HEK293 (cell line): ENCODE measurements at regions not wholly inside any gene's neighbourhood (a gene's known extent, or its start where the extent isn't known, plus 50 kb on each side); places are given as distances from the start of the nearest gene placed in this dataset.

Experiments
- CTCF ChIA-PET: fragments of 350-600 bp; formaldehyde crosslinking; extraction: SDS; loops from one replicate; lab custom pipeline; 2021; ENCODE audit warnings: antibody characterized with exemption; lab: Yijun Ruan, JAX
- POLR2A ChIA-PET: fragments of 300-600 bp; formaldehyde crosslinking; extraction: SDS; loops from one replicate; lab custom pipeline; 2020; ENCODE audit warnings: antibody characterized with exemption, inconsistent platforms; lab: Yijun Ruan, JAX
- H3K27ac ChIP-seq: fragments of 200-500 bp; sonication (Bioruptor generic); 2 replicates; pipeline ENCODE4 v1.5.1; 2014; ENCODE audit warnings: low read depth, low read length, control low read depth, inconsistent platforms; ENCODE audit errors: extremely low read depth
- H3K36me3 ChIP-seq, 2 experiments: fragments of 200-500 bp in 1 of 2; sonication (Bioruptor generic) in 1 of 2; 1 replicate in 1 of 2; 2 replicates in 1 of 2; pipeline ENCODE4 v1.5.1; 2014 to 2017; ENCODE audit warnings: inconsistent platforms in 2 of 2, low read length in 2 of 2; ENCODE audit not compliant: control insufficient read depth in 2 of 2, insufficient read depth in 1 of 2
- H3K4me1 ChIP-seq: fragments of 200-500 bp; sonication (Bioruptor generic); 2 replicates; pipeline ENCODE4 v1.5.1; 2014; ENCODE audit warnings: mild to moderate bottlenecking, low read length, inconsistent platforms; ENCODE audit not compliant: control insufficient read depth, insufficient read depth
- H3K4me3 ChIP-seq: 2 replicates; pipeline ENCODE4 v1.5.1; 2011; ENCODE audit warnings: low read depth, mild to moderate bottlenecking, control low read depth, low read length, moderate library complexity
- H3K9me3 ChIP-seq: fragments of 200-500 bp; sonication (Bioruptor generic); 2 replicates; pipeline ENCODE4 v1.5.1; 2014; ENCODE audit warnings: low read depth, low read length, inconsistent platforms; ENCODE audit not compliant: control insufficient read depth, insufficient read depth
- BCL11B ChIP-seq: fragments of 450-650 bp; formaldehyde crosslinking; IDR thresholded peaks from 2 replicates; pipeline ENCODE4 v1.5.1; 2016; ENCODE audit warnings: low read depth, missing biosample characterization, missing genetic modification characterization
- HOXC10 ChIP-seq: sonication (generic); formaldehyde crosslinking; IDR thresholded peaks from 2 replicates; pipeline ENCODE4 v1.8.1; 2023; ENCODE audit warnings: mild to moderate bottlenecking, missing genetic modification reagents
- HOXD13 ChIP-seq: sonication (generic); formaldehyde crosslinking; IDR thresholded peaks from 2 replicates; pipeline ENCODE4 v1.8.0; 2022; ENCODE audit warnings: missing genetic modification reagents, borderline replicate concordance
- TCF7L2 ChIP-seq: IDR thresholded peaks from 2 replicates; pipeline ENCODE4 v1.6.1; 2011; ENCODE audit warnings: low read depth, mild to moderate bottlenecking, inconsistent platforms, low read length, moderate library complexity, borderline replicate concordance
- ZFP3 ChIP-seq: fragments of 450-650 bp; formaldehyde crosslinking; IDR thresholded peaks from 2 replicates; pipeline ENCODE4 v1.5.1; 2016; ENCODE audit warnings: low read depth, missing biosample characterization, missing genetic modification characterization
- ZFP69B ChIP-seq: fragments of 450-650 bp; formaldehyde crosslinking; IDR thresholded peaks from 2 replicates; pipeline ENCODE4 v1.5.1; 2016; ENCODE audit warnings: missing biosample characterization, missing genetic modification characterization
- ZNF140 ChIP-seq: fragments of 450-650 bp; formaldehyde crosslinking; IDR thresholded peaks from 2 replicates; pipeline ENCODE4 v1.5.1; 2016; ENCODE audit warnings: missing biosample characterization, missing genetic modification characterization
- ZNF366 ChIP-seq: fragments of 450-650 bp; formaldehyde crosslinking; conservative IDR thresholded peaks from 2 replicates; pipeline ENCODE4 v1.5.1; 2016; ENCODE audit warnings: missing biosample characterization, missing genetic modification characterization
- ZNF629 ChIP-seq: fragments of 450-650 bp; formaldehyde crosslinking; IDR thresholded peaks from 2 replicates; pipeline ENCODE4 v1.5.1; 2017; ENCODE audit warnings: missing biosample characterization, missing genetic modification characterization
- ZNF76 ChIP-seq: fragments of 450-650 bp; formaldehyde crosslinking; IDR thresholded peaks from 2 replicates; pipeline ENCODE4; 2016; ENCODE audit warnings: low read depth, missing biosample characterization, missing genetic modification characterization, borderline replicate concordance
- ZNF777 ChIP-seq: fragments of 450-650 bp; formaldehyde crosslinking; IDR thresholded peaks from 2 replicates; pipeline ENCODE4 v1.5.1; 2017; ENCODE audit warnings: missing biosample characterization, missing genetic modification characterization, borderline replicate concordance
- ZNF837 ChIP-seq: fragments of 450-650 bp; formaldehyde crosslinking; IDR thresholded peaks from 2 replicates; pipeline ENCODE4 v1.5.1; 2016; ENCODE audit warnings: missing biosample characterization, missing genetic modification characterization
- ZSCAN30 ChIP-seq: fragments of 450-650 bp; IDR thresholded peaks from 2 replicates; pipeline ENCODE4 v1.5.1; 2018; ENCODE audit warnings: missing biosample characterization, mild to moderate bottlenecking, missing genetic modification characterization, moderate library complexity
- TF ChIP-seq, protein P1 (sequence below): fragments of 450-650 bp; formaldehyde crosslinking; IDR thresholded peaks from 2 replicates; pipeline ENCODE4 v1.5.1; 2016; ENCODE audit warnings: missing biosample characterization, missing genetic modification characterization
- TF ChIP-seq, protein P2 (sequence below): fragments of 450-650 bp; formaldehyde crosslinking; IDR thresholded peaks from 2 replicates; pipeline ENCODE4 v1.5.1; 2017; ENCODE audit warnings: missing biosample characterization, missing genetic modification characterization
- TF ChIP-seq, protein P3 (sequence below): fragments of 450-650 bp; formaldehyde crosslinking; IDR thresholded peaks from 2 replicates; pipeline ENCODE4 v1.5.1; 2016; ENCODE audit warnings: missing biosample characterization, missing genetic modification characterization, borderline replicate concordance
- TF ChIP-seq, protein P4 (sequence below): fragments of 450-650 bp; formaldehyde crosslinking; IDR thresholded peaks from 2 replicates; pipeline ENCODE4 v1.5.1; 2016; ENCODE audit warnings: missing biosample characterization, missing genetic modification characterization
- TF ChIP-seq, protein P5 (sequence below): fragments of 450-650 bp; formaldehyde crosslinking; IDR thresholded peaks from 2 replicates; pipeline ENCODE4 v1.5.1; 2016; ENCODE audit warnings: missing biosample characterization, missing genetic modification characterization
- TF ChIP-seq, protein P6 (sequence below): fragments of 450-650 bp; formaldehyde crosslinking; IDR thresholded peaks from 2 replicates; pipeline ENCODE4 v1.5.1; 2016; ENCODE audit warnings: missing biosample characterization, missing genetic modification characterization
- TF ChIP-seq, protein P7 (sequence below): fragments of 450-650 bp; formaldehyde crosslinking; IDR thresholded peaks from 2 replicates; pipeline ENCODE4 v1.5.1; 2016; ENCODE audit warnings: missing biosample characterization, missing genetic modification characterization

DNA sequence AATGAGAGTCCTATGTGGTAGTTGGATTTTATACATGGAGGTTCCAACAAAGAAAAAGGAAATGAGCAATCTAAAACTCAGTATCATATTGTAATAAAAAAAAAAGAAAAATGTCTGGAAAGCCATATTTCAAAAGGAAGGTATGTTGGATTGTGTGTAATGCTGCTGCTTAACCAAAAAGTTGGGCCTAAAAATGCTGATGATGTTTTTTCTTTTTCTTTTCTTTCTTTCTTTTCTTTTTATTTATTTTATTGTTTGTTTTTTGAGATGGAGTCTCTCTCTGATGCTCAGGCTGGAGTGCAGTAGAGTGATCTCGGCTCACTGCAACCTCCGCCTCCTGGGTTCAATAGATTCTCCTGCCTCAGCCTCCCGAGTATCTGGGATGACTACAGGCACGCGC lies 1424.0 kb upstream of the CDH6 start (continued):
- TF ChIP-seq, protein P1, sequence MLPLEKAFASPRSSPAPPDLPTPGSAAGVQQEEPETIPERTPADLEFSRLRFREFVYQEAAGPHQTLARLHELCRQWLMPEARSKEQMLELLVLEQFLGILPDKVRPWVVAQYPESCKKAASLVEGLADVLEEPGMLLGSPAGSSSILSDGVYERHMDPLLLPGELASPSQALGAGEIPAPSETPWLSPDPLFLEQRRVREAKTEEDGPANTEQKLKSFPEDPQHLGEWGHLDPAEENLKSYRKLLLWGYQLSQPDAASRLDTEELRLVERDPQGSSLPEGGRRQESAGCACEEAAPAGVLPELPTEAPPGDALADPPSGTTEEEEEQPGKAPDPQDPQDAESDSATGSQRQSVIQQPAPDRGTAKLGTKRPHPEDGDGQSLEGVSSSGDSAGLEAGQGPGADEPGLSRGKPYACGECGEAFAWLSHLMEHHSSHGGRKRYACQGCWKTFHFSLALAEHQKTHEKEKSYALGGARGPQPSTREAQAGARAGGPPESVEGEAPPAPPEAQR (tag by site-specific recombination): no peak
- TF ChIP-seq, protein P2, sequence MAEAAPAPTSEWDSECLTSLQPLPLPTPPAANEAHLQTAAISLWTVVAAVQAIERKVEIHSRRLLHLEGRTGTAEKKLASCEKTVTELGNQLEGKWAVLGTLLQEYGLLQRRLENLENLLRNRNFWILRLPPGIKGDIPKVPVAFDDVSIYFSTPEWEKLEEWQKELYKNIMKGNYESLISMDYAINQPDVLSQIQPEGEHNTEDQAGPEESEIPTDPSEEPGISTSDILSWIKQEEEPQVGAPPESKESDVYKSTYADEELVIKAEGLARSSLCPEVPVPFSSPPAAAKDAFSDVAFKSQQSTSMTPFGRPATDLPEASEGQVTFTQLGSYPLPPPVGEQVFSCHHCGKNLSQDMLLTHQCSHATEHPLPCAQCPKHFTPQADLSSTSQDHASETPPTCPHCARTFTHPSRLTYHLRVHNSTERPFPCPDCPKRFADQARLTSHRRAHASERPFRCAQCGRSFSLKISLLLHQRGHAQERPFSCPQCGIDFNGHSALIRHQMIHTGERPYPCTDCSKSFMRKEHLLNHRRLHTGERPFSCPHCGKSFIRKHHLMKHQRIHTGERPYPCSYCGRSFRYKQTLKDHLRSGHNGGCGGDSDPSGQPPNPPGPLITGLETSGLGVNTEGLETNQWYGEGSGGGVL (tag by site-specific recombination): no peak
- TF ChIP-seq, protein P3, sequence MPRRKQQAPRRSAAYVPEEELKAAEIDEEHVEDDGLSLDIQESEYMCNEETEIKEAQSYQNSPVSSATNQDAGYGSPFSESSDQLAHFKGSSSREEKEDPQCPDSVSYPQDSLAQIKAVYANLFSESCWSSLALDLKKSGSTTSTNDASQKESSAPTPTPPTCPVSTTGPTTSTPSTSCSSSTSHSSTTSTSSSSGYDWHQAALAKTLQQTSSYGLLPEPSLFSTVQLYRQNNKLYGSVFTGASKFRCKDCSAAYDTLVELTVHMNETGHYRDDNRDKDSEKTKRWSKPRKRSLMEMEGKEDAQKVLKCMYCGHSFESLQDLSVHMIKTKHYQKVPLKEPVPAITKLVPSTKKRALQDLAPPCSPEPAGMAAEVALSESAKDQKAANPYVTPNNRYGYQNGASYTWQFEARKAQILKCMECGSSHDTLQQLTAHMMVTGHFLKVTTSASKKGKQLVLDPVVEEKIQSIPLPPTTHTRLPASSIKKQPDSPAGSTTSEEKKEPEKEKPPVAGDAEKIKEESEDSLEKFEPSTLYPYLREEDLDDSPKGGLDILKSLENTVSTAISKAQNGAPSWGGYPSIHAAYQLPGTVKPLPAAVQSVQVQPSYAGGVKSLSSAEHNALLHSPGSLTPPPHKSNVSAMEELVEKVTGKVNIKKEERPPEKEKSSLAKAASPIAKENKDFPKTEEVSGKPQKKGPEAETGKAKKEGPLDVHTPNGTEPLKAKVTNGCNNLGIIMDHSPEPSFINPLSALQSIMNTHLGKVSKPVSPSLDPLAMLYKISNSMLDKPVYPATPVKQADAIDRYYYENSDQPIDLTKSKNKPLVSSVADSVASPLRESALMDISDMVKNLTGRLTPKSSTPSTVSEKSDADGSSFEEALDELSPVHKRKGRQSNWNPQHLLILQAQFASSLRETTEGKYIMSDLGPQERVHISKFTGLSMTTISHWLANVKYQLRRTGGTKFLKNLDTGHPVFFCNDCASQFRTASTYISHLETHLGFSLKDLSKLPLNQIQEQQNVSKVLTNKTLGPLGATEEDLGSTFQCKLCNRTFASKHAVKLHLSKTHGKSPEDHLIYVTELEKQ: no peak

DNA sequence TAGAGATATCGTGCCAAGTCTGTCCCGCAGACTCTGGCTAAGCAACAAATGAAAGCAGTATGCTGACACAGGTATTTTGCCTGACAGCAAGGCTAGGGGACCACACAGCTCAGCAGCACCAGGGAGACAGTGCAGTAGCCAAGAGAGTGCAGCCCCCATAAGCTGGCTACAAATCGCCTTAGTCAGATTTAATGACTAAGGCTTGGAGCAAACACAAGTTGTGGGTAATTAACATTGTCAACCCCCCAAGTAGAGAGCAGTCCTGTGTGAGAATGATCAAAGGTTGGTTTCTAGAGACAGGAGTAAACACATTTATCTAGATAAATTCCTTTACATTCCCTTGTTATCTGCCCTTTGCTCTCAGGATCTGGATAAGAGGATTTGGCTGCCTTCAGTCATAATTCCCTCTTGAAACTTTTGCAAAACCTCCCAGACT lies 1434.5 kb upstream of the CDH6 start:
- Histone ChIP-seq H3K27ac (no peak overlapping the region), H3K9me3 (no peaks in the 10 kb centered on the region), H3K4me3 (no peak overlapping the region), H3K36me3 (no peaks in the 10 kb centered on the region), H3K4me1 (no peaks in the 10 kb centered on the region)
- ChIA-PET POLR2A (no interaction called here), CTCF (no interaction called here)
- TF ChIP-seq, protein P4, sequence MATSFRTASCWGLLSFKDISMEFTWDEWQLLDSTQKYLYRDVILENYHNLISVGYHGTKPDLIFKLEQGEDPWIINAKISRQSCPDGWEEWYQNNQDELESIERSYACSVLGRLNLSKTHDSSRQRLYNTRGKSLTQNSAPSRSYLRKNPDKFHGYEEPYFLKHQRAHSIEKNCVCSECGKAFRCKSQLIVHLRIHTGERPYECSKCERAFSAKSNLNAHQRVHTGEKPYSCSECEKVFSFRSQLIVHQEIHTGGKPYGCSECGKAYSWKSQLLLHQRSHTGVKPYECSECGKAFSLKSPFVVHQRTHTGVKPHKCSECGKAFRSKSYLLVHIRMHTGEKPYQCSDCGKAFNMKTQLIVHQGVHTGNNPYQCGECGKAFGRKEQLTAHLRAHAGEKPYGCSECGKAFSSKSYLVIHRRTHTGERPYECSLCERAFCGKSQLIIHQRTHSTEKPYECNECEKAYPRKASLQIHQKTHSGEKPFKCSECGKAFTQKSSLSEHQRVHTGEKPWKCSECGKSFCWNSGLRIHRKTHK (tag by site-specific recombination): no peak
- no peak for TF ChIP-seq ZNF837 (tag by site-specific recombination)
- no peak for TF ChIP-seq TCF7L2
- TF ChIP-seq, protein P5, sequence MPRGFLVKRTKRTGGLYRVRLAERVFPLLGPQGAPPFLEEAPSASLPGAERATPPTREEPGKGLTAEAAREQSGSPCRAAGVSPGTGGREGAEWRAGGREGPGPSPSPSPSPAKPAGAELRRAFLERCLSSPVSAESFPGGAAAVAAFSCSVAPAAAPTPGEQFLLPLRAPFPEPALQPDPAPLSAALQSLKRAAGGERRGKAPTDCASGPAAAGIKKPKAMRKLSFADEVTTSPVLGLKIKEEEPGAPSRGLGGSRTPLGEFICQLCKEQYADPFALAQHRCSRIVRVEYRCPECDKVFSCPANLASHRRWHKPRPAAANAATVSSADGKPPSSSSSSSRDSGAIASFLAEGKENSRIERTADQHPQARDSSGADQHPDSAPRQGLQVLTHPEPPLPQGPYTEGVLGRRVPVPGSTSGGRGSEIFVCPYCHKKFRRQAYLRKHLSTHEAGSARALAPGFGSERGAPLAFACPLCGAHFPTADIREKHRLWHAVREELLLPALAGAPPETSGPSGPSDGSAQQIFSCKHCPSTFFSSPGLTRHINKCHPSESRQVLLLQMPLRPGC (tag by site-specific recombination): no peak
- no peak for TF ChIP-seq ZNF366
- TF ChIP-seq HOXD13 (CRISPR knock-in tag): no peak
- TF ChIP-seq BCL11B (tag by site-specific recombination): no peak
- no peak for TF ChIP-seq ZNF140 (tag by site-specific recombination)
- no peak for TF ChIP-seq ZNF777 (tag by site-specific recombination)
- TF ChIP-seq ZFP3 (tag by site-specific recombination): no peak
- no peak for TF ChIP-seq ZNF76 (tag by site-specific recombination)
- TF ChIP-seq ZSCAN30 (tag by site-specific recombination): no peak
- TF ChIP-seq, protein P6, sequence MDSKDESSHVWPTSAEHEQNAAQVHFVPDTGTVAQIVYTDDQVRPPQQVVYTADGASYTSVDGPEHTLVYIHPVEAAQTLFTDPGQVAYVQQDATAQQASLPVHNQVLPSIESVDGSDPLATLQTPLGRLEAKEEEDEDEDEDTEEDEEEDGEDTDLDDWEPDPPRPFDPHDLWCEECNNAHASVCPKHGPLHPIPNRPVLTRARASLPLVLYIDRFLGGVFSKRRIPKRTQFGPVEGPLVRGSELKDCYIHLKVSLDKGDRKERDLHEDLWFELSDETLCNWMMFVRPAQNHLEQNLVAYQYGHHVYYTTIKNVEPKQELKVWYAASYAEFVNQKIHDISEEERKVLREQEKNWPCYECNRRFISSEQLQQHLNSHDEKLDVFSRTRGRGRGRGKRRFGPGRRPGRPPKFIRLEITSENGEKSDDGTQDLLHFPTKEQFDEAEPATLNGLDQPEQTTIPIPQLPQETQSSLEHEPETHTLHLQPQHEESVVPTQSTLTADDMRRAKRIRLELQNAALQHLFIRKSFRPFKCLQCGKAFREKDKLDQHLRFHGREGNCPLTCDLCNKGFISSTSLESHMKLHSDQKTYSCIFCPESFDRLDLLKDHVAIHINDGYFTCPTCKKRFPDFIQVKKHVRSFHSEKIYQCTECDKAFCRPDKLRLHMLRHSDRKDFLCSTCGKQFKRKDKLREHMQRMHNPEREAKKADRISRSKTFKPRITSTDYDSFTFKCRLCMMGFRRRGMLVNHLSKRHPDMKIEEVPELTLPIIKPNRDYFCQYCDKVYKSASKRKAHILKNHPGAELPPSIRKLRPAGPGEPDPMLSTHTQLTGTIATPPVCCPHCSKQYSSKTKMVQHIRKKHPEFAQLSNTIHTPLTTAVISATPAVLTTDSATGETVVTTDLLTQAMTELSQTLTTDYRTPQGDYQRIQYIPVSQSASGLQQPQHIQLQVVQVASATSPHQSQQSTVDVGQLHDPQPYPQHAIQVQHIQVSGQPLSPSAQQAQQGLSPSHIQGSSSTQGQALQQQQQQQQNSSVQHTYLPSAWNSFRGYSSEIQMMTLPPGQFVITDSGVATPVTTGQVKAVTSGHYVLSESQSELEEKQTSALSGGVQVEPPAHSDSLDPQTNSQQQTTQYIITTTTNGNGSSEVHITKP (tag by site-specific recombination): no peak
- no peak for TF ChIP-seq HOXC10 (CRISPR knock-in tag)
- no peak for TF ChIP-seq ZNF629 (tag by site-specific recombination)
- no peak for TF ChIP-seq ZFP69B (tag by site-specific recombination)
- TF ChIP-seq, protein P7, sequence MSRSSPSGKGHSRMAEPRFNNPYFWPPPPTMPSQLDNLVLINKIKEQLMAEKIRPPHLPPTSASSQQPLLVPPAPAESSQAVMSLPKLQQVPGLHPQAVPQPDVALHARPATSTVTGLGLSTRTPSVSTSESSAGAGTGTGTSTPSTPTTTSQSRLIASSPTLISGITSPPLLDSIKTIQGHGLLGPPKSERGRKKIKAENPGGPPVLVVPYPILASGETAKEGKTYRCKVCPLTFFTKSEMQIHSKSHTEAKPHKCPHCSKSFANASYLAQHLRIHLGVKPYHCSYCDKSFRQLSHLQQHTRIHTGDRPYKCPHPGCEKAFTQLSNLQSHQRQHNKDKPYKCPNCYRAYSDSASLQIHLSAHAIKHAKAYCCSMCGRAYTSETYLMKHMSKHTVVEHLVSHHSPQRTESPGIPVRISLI (tag by site-specific recombination): no peak
